Mesendoderm (in vitro differentiated cells): ENCODE measurements at regions not wholly inside any gene's neighbourhood (a gene's known extent, or its start where the extent isn't known, plus 50 kb on each side); places are given as distances from the start of the nearest gene placed in this dataset.

ENCODE experiments used
- DNase-seq: peaks from one replicate; pipeline ENCODE4 v3.0.0; 2013
- H2AK5ac ChIP-seq: 2 replicates; pipeline ENCODE4 v1.6.1; 2013; ENCODE audit warnings: low read length, inconsistent platforms
- H2BK120ac ChIP-seq: 2 replicates; pipeline ENCODE4 v1.6.1; 2013; ENCODE audit warnings: low read depth, mild to moderate bottlenecking, low read length, moderate library complexity, mixed read lengths
- H2BK15ac ChIP-seq: replicated peaks from 2 replicates; pipeline ENCODE4 v1.6.1; 2013; ENCODE audit warnings: low read depth, mild to moderate bottlenecking, moderate library complexity
- H2BK5ac ChIP-seq: 2 replicates; pipeline ENCODE4 v1.6.1; 2013; ENCODE audit warnings: low read length, inconsistent platforms
- H3K18ac ChIP-seq: 2 replicates; pipeline ENCODE4 v1.6.1; 2013; ENCODE audit warnings: mild to moderate bottlenecking, low read length, mixed read lengths
- H3K23ac ChIP-seq: one replicate; pipeline ENCODE4 v1.6.1; 2013; ENCODE audit warnings: low read length
- H3K27ac ChIP-seq: 2 replicates; pipeline ENCODE4 v1.5.1; 2013; ENCODE audit warnings: low read depth, mild to moderate bottlenecking, inconsistent platforms, low read length, moderate library complexity
- H3K27me3 ChIP-seq: 2 replicates; pipeline ENCODE4 v1.6.1; 2013; ENCODE audit warnings: low read length, control low read depth, mild to moderate bottlenecking, inconsistent platforms; ENCODE audit not compliant: insufficient read depth, poor library complexity
- H3K36me3 ChIP-seq: 2 replicates; pipeline ENCODE4 v1.6.1; 2013; ENCODE audit warnings: low read length, inconsistent platforms; ENCODE audit not compliant: control insufficient read depth, insufficient read depth
- H3K4ac ChIP-seq: one replicate; pipeline ENCODE4 v1.6.1; 2013; ENCODE audit warnings: low read depth, mild to moderate bottlenecking, low read length, moderate library complexity
- H3K4me1 ChIP-seq: 2 replicates; pipeline ENCODE4 v1.6.1; 2013; ENCODE audit warnings: low read depth, low read length, inconsistent platforms; ENCODE audit not compliant: control insufficient read depth
- H3K4me2 ChIP-seq: 2 replicates; pipeline ENCODE4 v1.6.1; 2013; ENCODE audit warnings: low read length
- H3K4me3 ChIP-seq: 2 replicates; pipeline ENCODE4 v1.5.1; 2013; ENCODE audit warnings: mild to moderate bottlenecking, low read length
- H3K56ac ChIP-seq: one replicate; pipeline ENCODE4 v1.6.1; 2013; ENCODE audit warnings: low read length
- H3K79me1 ChIP-seq: 2 replicates; pipeline ENCODE4 v1.6.1; 2013; ENCODE audit warnings: low read length, inconsistent platforms
- H3K79me2 ChIP-seq: 2 replicates; pipeline ENCODE4 v1.6.1; 2013; ENCODE audit warnings: mild to moderate bottlenecking, low read length; ENCODE audit not compliant: control insufficient read depth, insufficient read depth
- H3K9ac ChIP-seq: 2 replicates; pipeline ENCODE4 v1.6.1; 2013; ENCODE audit warnings: low read length, inconsistent platforms
- H4K5ac ChIP-seq: one replicate; pipeline ENCODE4 v1.6.1; 2013; ENCODE audit warnings: low read length
- H4K8ac ChIP-seq: one replicate; pipeline ENCODE4 v1.6.1; 2013; ENCODE audit warnings: low read depth, mild to moderate bottlenecking, control low read depth, low read length, moderate library complexity
- WGBS: extraction: QIAGEN DNeasy Blood & Tissue Kit; methylation state at CpG from one replicate; pipeline ENCODE4 v1.1.7; 2013; ENCODE audit warnings: low lambda C conversion rate, missing lambda C conversion rate; ENCODE audit not compliant: insufficient coverage; ENCODE audit errors: extremely low coverage; 5-methylcytosine and 5-hydroxymethylcytosine counted together

DNA sequence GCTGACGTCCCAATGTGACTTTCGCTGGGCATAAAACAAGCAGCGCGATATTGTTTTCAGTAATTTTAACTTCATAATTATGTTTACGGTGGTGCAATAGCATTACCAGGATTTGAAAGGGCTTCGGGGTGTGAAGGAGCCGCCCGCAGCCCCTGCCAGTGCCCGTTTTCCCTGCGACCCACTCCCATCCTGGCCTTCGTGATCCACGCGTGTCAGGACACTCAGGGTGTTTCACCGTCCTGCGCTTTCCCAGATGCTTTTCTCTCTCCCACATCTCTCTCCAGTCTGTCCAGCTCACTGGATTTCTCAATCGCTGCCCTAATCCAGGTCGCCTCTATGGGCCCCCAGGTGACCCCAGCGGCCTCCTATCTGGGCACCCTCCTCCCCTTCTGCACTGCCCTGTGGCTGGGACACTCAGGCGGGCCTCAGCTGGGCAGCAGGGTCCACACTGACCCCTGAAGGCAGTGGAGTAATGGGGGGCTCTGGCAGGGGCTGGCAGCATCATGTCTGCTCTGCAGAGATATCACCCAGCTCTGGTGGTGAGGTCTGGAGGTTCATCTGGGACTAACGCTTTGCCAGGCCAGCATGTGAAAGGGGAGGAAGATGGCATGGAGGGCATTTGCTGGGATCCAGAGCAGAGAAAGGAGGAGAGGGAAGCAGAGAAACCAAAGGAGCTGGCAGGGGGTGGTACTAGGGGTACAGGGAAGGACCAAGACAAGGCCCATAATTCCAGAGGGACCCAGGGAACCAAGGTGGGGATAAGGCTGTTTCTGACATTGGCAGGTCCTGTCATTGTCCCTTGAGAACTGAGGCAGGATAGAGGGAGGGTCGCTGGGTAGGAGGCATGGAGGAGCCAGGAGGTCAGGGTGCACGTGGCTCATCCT, 622.8 kb downstream of the BRD1 start:
- H4K5ac ChIP-seq: no peak overlapping the region
- H3K79me2 ChIP-seq: no peaks in the 10 kb centered on the region
- DNase-seq: no peak
- H3K9ac ChIP-seq: no peak overlapping the region
- H3K4me2 ChIP-seq: no peak overlapping the region
- no peaks in the 10 kb centered on the region for H3K4me1 ChIP-seq
- no peak overlapping the region for H3K4ac ChIP-seq
- no CpG with 5 or more reads among the region's 22 CpGs for WGBS
- H2BK120ac ChIP-seq: no peak overlapping the region
- no peak overlapping the region for H3K56ac ChIP-seq
- no peak overlapping the region for H2BK5ac ChIP-seq
- H3K27ac ChIP-seq: no peak overlapping the region
- H3K27me3 ChIP-seq: no peaks in the 10 kb centered on the region
- H4K8ac ChIP-seq: no peak overlapping the region
- H3K36me3 ChIP-seq: no peaks in the 10 kb centered on the region
- no peak overlapping the region for H3K18ac ChIP-seq
- no peak overlapping the region for H3K4me3 ChIP-seq
- H2BK15ac ChIP-seq: no peak overlapping the region
- H3K79me1 ChIP-seq: no peaks in the 10 kb centered on the region
- H3K23ac ChIP-seq: no peak overlapping the region
- H2AK5ac ChIP-seq: no peak overlapping the region

DNA sequence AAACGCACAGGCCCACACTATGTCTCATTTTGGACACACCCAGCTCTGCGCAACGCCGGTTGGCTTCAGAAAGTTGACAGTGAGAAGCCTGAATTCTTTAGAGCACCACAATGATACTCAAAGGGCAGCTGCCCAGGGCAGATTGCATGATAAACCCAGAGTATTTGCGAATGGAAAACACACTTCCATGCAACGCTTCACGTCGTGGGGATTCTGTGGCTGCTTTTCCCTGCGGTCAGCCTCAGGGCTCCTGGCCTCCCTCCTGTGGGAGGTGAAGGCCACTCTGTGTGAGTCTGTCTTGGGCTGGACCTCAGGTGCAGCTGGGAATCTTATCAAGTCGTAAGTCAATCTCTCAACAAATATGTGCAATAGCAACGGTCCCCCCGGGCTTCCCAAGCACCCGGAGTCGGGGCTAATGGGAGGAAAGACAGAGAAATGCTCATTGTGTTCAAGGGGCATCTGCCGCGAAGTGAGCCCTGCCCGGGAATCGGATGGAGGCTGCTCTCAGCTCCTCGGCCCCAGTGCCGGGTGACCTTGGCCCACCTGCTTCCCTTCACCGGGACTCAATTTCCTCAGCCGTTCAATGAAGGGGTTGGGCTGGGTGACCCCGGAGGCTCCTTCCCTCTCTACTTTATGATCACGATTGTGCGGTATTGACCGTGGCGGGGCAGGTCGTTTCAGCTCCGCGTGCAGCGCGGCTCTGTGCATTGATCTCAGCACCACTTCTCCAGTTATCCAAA, 623.6 kb downstream of the BRD1 start:
- no peak overlapping the region for H4K5ac ChIP-seq
- no peak overlapping the region for H2BK15ac ChIP-seq
- no peak overlapping the region for H2BK120ac ChIP-seq
- no peak overlapping the region for H2AK5ac ChIP-seq
- no peak overlapping the region for H4K8ac ChIP-seq
- no peak overlapping the region for H3K23ac ChIP-seq
- no peak for DNase-seq
- H3K79me2 ChIP-seq: no peaks in the 10 kb centered on the region
- no peaks in the 10 kb centered on the region for H3K79me1 ChIP-seq
- no peak overlapping the region for H3K4ac ChIP-seq
- H2BK5ac ChIP-seq: no peak overlapping the region
- H3K36me3 ChIP-seq: no peaks in the 10 kb centered on the region
- H3K18ac ChIP-seq: no peak overlapping the region
- no peak overlapping the region for H3K27ac ChIP-seq
- no peaks in the 10 kb centered on the region for H3K4me1 ChIP-seq
- no peak overlapping the region for H3K4me3 ChIP-seq
- H3K27me3 ChIP-seq: no peaks in the 10 kb centered on the region
- no peak overlapping the region for H3K4me2 ChIP-seq
- H3K9ac ChIP-seq: no peak overlapping the region
- H3K56ac ChIP-seq: no peak overlapping the region
- WGBS: no CpG with 5 or more reads among the region's 32 CpGs

DNA sequence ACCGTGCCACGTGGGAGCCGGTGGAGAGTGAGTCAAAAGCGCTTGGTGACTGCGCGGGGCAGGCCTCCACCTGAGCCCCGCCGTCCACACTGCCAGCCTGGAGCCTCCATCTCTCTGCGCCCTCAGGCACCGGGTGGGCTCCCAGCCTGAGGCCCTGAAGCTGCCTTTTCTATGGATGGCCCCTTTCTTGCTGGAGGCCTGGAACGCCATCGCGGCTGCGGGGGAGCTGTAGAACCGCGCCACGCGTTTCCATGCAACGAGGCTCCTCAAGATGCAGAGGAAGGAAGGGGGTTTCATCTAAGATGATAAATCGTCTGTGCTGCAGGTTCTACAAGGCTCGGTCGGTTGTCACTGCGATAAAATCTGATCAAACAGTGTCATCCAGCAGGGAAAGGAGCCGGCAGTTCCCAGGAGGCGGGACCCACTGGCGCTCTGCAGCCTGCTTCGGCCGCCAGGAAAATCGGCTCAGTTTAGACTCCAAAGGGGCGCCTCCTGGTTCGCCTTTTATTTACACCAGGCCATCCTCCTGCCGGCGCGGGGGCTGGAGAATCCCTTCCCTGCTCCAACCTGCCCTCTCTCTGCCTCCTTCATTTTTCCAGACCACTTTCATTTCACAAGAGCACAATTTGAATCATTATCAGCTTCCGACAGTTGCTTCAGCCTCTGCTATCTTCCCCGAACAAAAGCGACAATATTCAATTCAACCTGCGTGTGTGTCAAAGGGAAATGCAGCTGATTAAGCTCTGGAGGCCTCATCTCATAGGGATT, 624.4 kb downstream of the BRD1 start:
- no peak overlapping the region for H3K9ac ChIP-seq
- H3K27me3 ChIP-seq: no peaks in the 10 kb centered on the region
- no CpG with 5 or more reads among the region's 38 CpGs for WGBS
- no peaks in the 10 kb centered on the region for H3K79me2 ChIP-seq
- H2AK5ac ChIP-seq: no peak overlapping the region
- H3K23ac ChIP-seq: no peak overlapping the region
- H3K79me1 ChIP-seq: no peaks in the 10 kb centered on the region
- no peak overlapping the region for H3K18ac ChIP-seq
- no peak overlapping the region for H3K27ac ChIP-seq
- no peak overlapping the region for H3K4ac ChIP-seq
- H3K56ac ChIP-seq: no peak overlapping the region
- no peak overlapping the region for H4K8ac ChIP-seq
- no peak overlapping the region for H3K4me2 ChIP-seq
- no peak overlapping the region for H3K4me3 ChIP-seq
- no peaks in the 10 kb centered on the region for H3K36me3 ChIP-seq
- H2BK15ac ChIP-seq: no peak overlapping the region
- H4K5ac ChIP-seq: no peak overlapping the region
- DNase-seq: no peak
- H2BK120ac ChIP-seq: no peak overlapping the region
- no peak overlapping the region for H2BK5ac ChIP-seq
- H3K4me1 ChIP-seq: no peaks in the 10 kb centered on the region

DNA sequence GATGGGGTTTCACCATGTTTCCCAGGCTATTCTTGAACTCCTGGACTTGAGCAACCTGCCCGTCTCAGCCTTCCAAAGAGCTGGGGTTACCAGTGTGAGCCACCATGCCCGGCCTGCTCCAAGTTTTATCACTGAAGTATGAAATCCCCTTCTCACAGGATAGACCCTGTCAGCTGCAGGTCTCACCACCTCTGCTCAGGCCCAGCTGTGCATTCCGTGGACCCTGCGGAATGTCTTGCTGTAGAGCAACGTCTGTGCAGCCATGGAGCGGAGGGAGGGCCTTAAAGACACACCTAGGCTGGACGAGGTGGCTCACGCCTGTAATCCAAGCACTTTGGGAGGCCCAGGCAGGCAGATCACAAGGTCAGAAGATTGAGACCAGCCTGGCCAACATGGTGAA, 625.4 kb downstream of the BRD1 start:
- no CpG with 5 or more reads among the region's 8 CpGs for WGBS
- Histone ChIP-seq H3K79me1 (no peaks in the 10 kb centered on the region), H3K4me3 (no peak overlapping the region), H3K23ac (no peak overlapping the region), H4K5ac (no peak overlapping the region), H3K4ac (no peak overlapping the region), H3K36me3 (no peaks in the 10 kb centered on the region), H2BK5ac (no peak overlapping the region), H2BK15ac (no peak overlapping the region), H3K4me1 (no peaks in the 10 kb centered on the region), H3K27me3 (no peaks in the 10 kb centered on the region), H2BK120ac (no peak overlapping the region), H3K4me2 (no peak overlapping the region), H3K56ac (no peak overlapping the region), H3K9ac (no peak overlapping the region), H3K27ac (no peak overlapping the region), H4K8ac (no peak overlapping the region), H3K79me2 (no peaks in the 10 kb centered on the region), H3K18ac (no peak overlapping the region), H2AK5ac (no peak overlapping the region)
- DNase-seq: no peak

DNA sequence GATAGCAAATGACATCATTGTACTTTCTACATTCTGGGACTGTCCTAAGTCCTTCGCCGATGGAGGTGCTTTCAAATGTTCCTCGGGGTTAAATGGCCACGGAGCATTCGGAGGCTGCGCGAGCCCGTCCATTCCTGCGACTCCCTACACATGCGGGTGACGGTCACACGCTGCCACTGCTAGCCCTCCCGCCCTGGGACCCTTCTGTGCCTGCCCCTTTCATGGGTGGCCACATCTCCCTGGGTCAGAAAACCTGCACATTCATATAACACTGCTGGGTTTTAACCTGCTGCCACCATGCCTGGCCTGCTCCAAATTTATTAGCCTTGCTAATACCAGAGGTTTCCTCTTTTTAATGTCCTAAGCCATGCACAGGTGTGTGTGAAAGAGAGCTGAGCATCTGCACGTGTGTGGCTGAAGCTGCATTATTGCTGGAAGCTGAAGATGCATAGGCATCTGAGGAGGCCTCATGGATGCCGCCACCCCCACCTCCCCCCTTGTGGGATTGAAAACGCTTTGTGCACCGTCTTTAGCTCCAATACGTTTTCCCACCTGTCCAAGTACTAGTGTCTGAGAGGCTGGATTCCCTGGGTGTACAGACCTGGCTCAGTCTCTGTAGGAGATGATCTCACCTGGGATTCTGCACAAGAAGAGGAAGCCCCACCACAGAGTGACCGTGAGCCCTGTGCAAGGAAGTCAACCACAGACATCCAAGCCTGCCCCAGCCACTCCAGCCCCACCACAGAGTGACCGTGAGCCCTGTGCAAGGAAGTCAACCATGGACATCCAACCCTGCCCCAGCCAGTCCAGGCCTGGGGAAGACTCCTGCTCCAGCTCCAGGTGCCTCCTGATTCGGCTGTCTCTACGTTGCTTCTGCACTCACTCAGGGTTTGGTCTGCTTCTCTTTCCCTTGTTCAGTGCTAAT, 626.4 kb downstream of the BRD1 start:
- Histone ChIP-seq H3K27ac (no peak overlapping the region), H2BK5ac (no peak overlapping the region), H2BK120ac (no peak overlapping the region), H2AK5ac (no peak overlapping the region), H4K5ac (no peak overlapping the region), H3K9ac (no peak overlapping the region), H2BK15ac (no peak overlapping the region), H3K27me3 (no peaks in the 10 kb centered on the region), H3K4me3 (no peak overlapping the region), H3K4ac (no peak overlapping the region), H3K4me2 (no peak overlapping the region), H3K23ac (no peak overlapping the region), H3K18ac (no peak overlapping the region), H3K4me1 (no peaks in the 10 kb centered on the region), H3K56ac (no peak overlapping the region), H4K8ac (no peak overlapping the region), H3K36me3 (no peaks in the 10 kb centered on the region), H3K79me2 (no peaks in the 10 kb centered on the region), H3K79me1 (no peaks in the 10 kb centered on the region)
- WGBS: no CpG with 5 or more reads among the region's 22 CpGs
- DNase-seq: no peak
